ENCODE measurements at regions not wholly inside any gene's neighbourhood (a gene's known extent, or its start where the extent isn't known, plus 50 kb on each side); places are given as distances from the start of the nearest gene placed in this dataset.

DNA sequence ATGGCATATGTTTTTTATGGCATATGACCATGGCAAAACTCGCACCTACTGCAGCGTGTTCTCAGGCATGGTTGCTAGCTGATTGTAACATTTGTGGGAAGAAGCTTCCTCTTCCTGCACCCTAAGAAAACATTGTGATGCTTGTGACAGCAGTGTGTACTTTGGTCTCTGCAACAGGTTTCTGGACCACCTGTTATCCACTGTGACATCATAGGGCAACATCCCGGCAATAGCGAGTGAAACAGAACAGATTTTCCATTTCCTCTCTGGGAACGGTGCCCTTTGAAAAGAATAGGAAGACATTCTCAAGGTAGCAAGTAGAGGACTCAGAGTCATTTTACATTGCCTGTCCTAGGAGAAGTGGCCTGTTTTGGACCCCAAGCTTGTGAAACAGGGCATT, 135.4 kb upstream of the TRHDE start:
- POLR2A ChIA-PET: no interaction called here
- Histone ChIP-seq H3K9ac (ENCODE audit: insufficient read depth, low read depth, low read length) (no peak overlapping the region), H3K27me3 (ENCODE audit: control insufficient read depth in 1 of 2, insufficient read depth in 2 of 2, low read length in 2 of 2) (peaks cover 0 to 3% of the 10 kb centered on the region in 2 experiments; a peak in 1 of 5 replicates), H2AFZ (ENCODE audit: low read length) (no peak overlapping the region), H3K4me1 (ENCODE audit: insufficient read depth, low read length) (no peaks in the 10 kb centered on the region), H3K4me2 (ENCODE audit: low read depth, low read length) (no peak overlapping the region), H3K79me2 (ENCODE audit: insufficient read depth, low read length) (no peaks in the 10 kb centered on the region), H3K9me3 (ENCODE audit: low read length) (no peaks in the 10 kb centered on the region), H3K36me3 (replicated peaks in 1 of 2; ENCODE audit: control insufficient read depth in 1 of 2, insufficient read depth in 2 of 2, low read length in 2 of 2) (no peaks in the 10 kb centered on the region), H3K27ac (ENCODE audit: extremely low read length, insufficient read depth, low read length) (no peak overlapping the region), H3K4me3 (replicated peaks in 1 of 3; ENCODE audit: insufficient read depth in 1 of 3, low read depth in 2 of 3, low read length in 3 of 3) (no peak overlapping the region), H4K20me1 (ENCODE audit: insufficient read depth, low read length) (no peaks in the 10 kb centered on the region)
- DNase-seq (ENCODE audit: low spot score) (no peak), FAIRE-seq (no peak), ATAC-seq (no peak)
- TF ChIP-seq TMF1 (CRISPR knock-in tag; IDR thresholded peaks at IDR 0.05; ENCODE audit: low read depth): no peak
- TF ChIP-seq HMGXB3 (CRISPR knock-in tag; IDR thresholded peaks at IDR 0.05; ENCODE audit: borderline replicate concordance): no peak
- TF ChIP-seq MYC (CRISPR knock-in tag; IDR thresholded peaks at IDR 0.05; ENCODE audit: borderline replicate concordance): no peak
- no peak for TF ChIP-seq ZFP62 (CRISPR knock-in tag; IDR thresholded peaks at IDR 0.05)
- no peak for TF ChIP-seq MXD1 (CRISPR knock-in tag; IDR thresholded peaks at IDR 0.05)
- TF ChIP-seq DMTF1 (CRISPR knock-in tag; IDR thresholded peaks at IDR 0.05): no peak
- no peak for TF ChIP-seq NRL (CRISPR knock-in tag; IDR thresholded peaks at IDR 0.05; ENCODE audit: borderline replicate concordance)
- TF ChIP-seq, protein P1, sequence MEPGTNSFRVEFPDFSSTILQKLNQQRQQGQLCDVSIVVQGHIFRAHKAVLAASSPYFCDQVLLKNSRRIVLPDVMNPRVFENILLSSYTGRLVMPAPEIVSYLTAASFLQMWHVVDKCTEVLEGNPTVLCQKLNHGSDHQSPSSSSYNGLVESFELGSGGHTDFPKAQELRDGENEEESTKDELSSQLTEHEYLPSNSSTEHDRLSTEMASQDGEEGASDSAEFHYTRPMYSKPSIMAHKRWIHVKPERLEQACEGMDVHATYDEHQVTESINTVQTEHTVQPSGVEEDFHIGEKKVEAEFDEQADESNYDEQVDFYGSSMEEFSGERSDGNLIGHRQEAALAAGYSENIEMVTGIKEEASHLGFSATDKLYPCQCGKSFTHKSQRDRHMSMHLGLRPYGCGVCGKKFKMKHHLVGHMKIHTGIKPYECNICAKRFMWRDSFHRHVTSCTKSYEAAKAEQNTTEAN (CRISPR knock-in tag; conservative IDR thresholded peaks at IDR 0.05): no peak
- TF ChIP-seq ZNF550 (CRISPR knock-in tag; IDR thresholded peaks at IDR 0.05; ENCODE audit: borderline replicate concordance): no peak
- TF ChIP-seq ZNF383 (CRISPR knock-in tag; IDR thresholded peaks at IDR 0.05; ENCODE audit: borderline replicate concordance): no peak
- no peak for TF ChIP-seq SMYD3 (CRISPR knock-in tag; IDR thresholded peaks at IDR 0.05)
- TF ChIP-seq ZNF615 (CRISPR knock-in tag; IDR thresholded peaks at IDR 0.05; ENCODE audit: borderline replicate concordance): no peak
- no peak for TF ChIP-seq ZFP90 (CRISPR knock-in tag; IDR thresholded peaks at IDR 0.05; ENCODE audit: borderline replicate concordance)
- no peak for TF ChIP-seq MLXIP (CRISPR knock-in tag; IDR thresholded peaks at IDR 0.05; ENCODE audit: borderline replicate concordance)
- in situ Hi-C loops (cut with HindIII; ENCODE audit: extremely low pct_ligation_motif_present, low pct_unique_long_range_greater_than_20kb) (no loop called here), intact Hi-C loops (cut with micrococcal nuclease; ENCODE audit: unreplicated experiment) (no loop called here)
- BruUV-seq (replicated peaks): no TSS peak
- 0% methylated on average over 5 of the region's 5 CpGs for WGBS (ENCODE audit: low lambda C conversion rate)
- CTCF ChIA-PET (ENCODE audit: low intra/inter-chr PET ratio, low total read pairs): no interaction called here

Measured in HepG2 (cell line).